B cell (primary cell): ENCODE measurements at regions not wholly inside any gene's neighbourhood (a gene's known extent, or its start where the extent isn't known, plus 50 kb on each side); places are given as distances from the start of the nearest gene placed in this dataset.

ENCODE experiments used
- CTCF ChIP-seq: fragments of 200-600 bp; IDR thresholded peaks from one replicate; pipeline ENCODE4 v1.8.0; 2022; ENCODE audit warnings: antibody characterized with exemption, mild to moderate bottlenecking
- EZH2 ChIP-seq: IDR thresholded peaks from 2 replicates; pipeline ENCODE4 v1.6.1; 2012; ENCODE audit warnings: borderline replicate concordance, low read depth, mild to moderate bottlenecking, moderate library complexity, low read length; ENCODE audit not compliant: insufficient read depth, poor library complexity, severe bottlenecking

- TF ChIP-seq CTCF (no peak), EZH2 (no peak)
Measured at GRCh38 chr3:30954426-30954825, 60.0 kb upstream of the GADL1 start.
